Calu3 (cell line): ENCODE measurements at regions not wholly inside any gene's neighbourhood (a gene's known extent, or its start where the extent isn't known, plus 50 kb on each side); places are given as distances from the start of the nearest gene placed in this dataset.

ENCODE experiments used
- BruUV-seq: library from RNA; stranded (reverse); fragments of 400-500 nt; replicated peaks from 2 replicates; lab custom pipeline; 2021; lab: Mats Ljungman, UMichigan
- CTCF ChIA-PET: fragments of 300-600 bp; sonication (Branson Sonifier 250); formaldehyde crosslinking; loops from one replicate; lab custom pipeline; 2022; ENCODE audit warnings: antibody characterized with exemption; lab: Charles Lee
- DNase-seq: peaks from one replicate; pipeline ENCODE4 v3.0.0; 2022
- H3K27ac Mint-ChIP-seq: one replicate; pipeline ENCODE4 v1.8.0; 2022; ENCODE audit warnings: mixed read lengths; ENCODE audit not compliant: unreplicated experiment
- H3K27me3 Mint-ChIP-seq: one replicate; pipeline ENCODE4 v1.8.0; 2022; ENCODE audit warnings: mixed read lengths; ENCODE audit not compliant: unreplicated experiment
- H3K36me3 Mint-ChIP-seq: one replicate; pipeline ENCODE4 v1.8.0; 2022; ENCODE audit warnings: mild to moderate bottlenecking, moderate library complexity, mixed read lengths; ENCODE audit not compliant: insufficient read depth, unreplicated experiment
- H3K4me1 Mint-ChIP-seq: one replicate; pipeline ENCODE4 v1.8.0; 2022; ENCODE audit warnings: mild to moderate bottlenecking, low read depth, mixed read lengths; ENCODE audit not compliant: unreplicated experiment
- H3K4me3 Mint-ChIP-seq: one replicate; pipeline ENCODE4 v1.8.0; 2022; ENCODE audit warnings: mild to moderate bottlenecking, low read depth, moderate library complexity, mixed read lengths; ENCODE audit not compliant: unreplicated experiment
- H3K9me3 Mint-ChIP-seq: one replicate; pipeline ENCODE4 v1.8.0; 2022; ENCODE audit warnings: low read depth, mixed read lengths; ENCODE audit not compliant: unreplicated experiment
- intact Hi-C: fragments of 100-400 bp; cut with micrococcal nuclease; formaldehyde crosslinking; loops from one replicate; pipeline ENCODE4 v1.10.0; 2022; ENCODE audit not compliant: unreplicated experiment
- TF ChIP-seq, protein P1 (sequence below): fragments of 200-600 bp; IDR thresholded peaks from one replicate; pipeline ENCODE4 v1.8.0; 2022; ENCODE audit warnings: antibody characterized with exemption; ENCODE audit not compliant: unreplicated experiment

GRCh38 chr3:105944721-105945120, 75.9 kb upstream of the CBLB start:
- no peak overlapping the region for H3K27ac Mint-ChIP-seq
- DNase-seq, result peak; percentile 8
- TF ChIP-seq, protein P1, sequence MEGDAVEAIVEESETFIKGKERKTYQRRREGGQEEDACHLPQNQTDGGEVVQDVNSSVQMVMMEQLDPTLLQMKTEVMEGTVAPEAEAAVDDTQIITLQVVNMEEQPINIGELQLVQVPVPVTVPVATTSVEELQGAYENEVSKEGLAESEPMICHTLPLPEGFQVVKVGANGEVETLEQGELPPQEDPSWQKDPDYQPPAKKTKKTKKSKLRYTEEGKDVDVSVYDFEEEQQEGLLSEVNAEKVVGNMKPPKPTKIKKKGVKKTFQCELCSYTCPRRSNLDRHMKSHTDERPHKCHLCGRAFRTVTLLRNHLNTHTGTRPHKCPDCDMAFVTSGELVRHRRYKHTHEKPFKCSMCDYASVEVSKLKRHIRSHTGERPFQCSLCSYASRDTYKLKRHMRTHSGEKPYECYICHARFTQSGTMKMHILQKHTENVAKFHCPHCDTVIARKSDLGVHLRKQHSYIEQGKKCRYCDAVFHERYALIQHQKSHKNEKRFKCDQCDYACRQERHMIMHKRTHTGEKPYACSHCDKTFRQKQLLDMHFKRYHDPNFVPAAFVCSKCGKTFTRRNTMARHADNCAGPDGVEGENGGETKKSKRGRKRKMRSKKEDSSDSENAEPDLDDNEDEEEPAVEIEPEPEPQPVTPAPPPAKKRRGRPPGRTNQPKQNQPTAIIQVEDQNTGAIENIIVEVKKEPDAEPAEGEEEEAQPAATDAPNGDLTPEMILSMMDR, result no peak
- H3K4me1 Mint-ChIP-seq, result no peaks in the 10 kb centered on the region
- no peak overlapping the region for H3K4me3 Mint-ChIP-seq
- no peaks in the 10 kb centered on the region for H3K9me3 Mint-ChIP-seq
- BruUV-seq, result no TSS peak
- intact Hi-C loops, result no loop called here
- H3K36me3 Mint-ChIP-seq, result no peaks in the 10 kb centered on the region
- H3K27me3 Mint-ChIP-seq, result no peaks in the 10 kb centered on the region
- CTCF ChIA-PET, result no interaction called here

DNA sequence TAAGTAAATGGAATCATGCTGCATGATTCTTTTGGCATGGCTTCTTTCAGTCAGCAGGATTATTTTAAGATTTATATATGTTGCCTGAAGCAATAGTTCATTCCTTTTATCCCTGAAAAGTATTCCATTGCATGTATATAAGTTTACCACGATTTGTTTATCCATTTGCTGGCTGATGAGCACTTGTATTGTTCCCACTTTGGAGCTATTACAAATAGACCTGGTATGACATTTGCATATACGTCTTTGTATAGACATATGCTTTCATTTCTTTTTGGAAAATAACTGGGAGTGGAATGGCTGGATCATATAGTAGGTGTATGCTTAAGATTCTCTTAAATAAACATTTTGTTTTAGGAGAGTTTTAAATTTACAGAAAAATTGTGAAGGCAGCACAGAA, 79.3 kb upstream of the CBLB start:
- TF ChIP-seq, protein P1, result no peak
- DNase-seq, result no peak
- no TSS peak for BruUV-seq
- H3K27me3 Mint-ChIP-seq, result no peaks in the 10 kb centered on the region
- no peaks in the 10 kb centered on the region for H3K4me1 Mint-ChIP-seq
- CTCF ChIA-PET, result no interaction called here
- H3K27ac Mint-ChIP-seq, result no peak overlapping the region
- intact Hi-C loops, result no loop called here
- H3K4me3 Mint-ChIP-seq, result no peak overlapping the region
- no peaks in the 10 kb centered on the region for H3K9me3 Mint-ChIP-seq
- no peaks in the 10 kb centered on the region for H3K36me3 Mint-ChIP-seq

- no peaks in the 10 kb centered on the region for H3K27me3 Mint-ChIP-seq
- TF ChIP-seq, protein P1, result no peak
- intact Hi-C loops, result no loop called here
- peaks cover 10% of the 10 kb centered on the region for H3K4me1 Mint-ChIP-seq
- H3K36me3 Mint-ChIP-seq, result no peaks in the 10 kb centered on the region
- BruUV-seq, result no TSS peak
- no peak overlapping the region for H3K27ac Mint-ChIP-seq
- H3K4me3 Mint-ChIP-seq, result no peak overlapping the region
- CTCF ChIA-PET, result interaction anchor here (1.5 kb wide), 1 partner anchor 12 kb away, joined by 3 read pairs; no protein-coding TSS in a partner anchor
- no peak for DNase-seq
- H3K9me3 Mint-ChIP-seq, result no peaks in the 10 kb centered on the region
Measured at GRCh38 chr3:105950881-105951600, 82.2 kb upstream of the CBLB start.

- CTCF ChIA-PET, result no interaction called here
- H3K4me3 Mint-ChIP-seq, result no peak overlapping the region
- H3K27me3 Mint-ChIP-seq, result no peaks in the 10 kb centered on the region
- H3K27ac Mint-ChIP-seq, result no peak overlapping the region
- H3K4me1 Mint-ChIP-seq, result peaks cover 10% of the 10 kb centered on the region
- H3K36me3 Mint-ChIP-seq, result no peaks in the 10 kb centered on the region
- TF ChIP-seq, protein P1, result no peak
- intact Hi-C loops, result no loop called here
- no TSS peak for BruUV-seq
- H3K9me3 Mint-ChIP-seq, result no peaks in the 10 kb centered on the region
- no peak for DNase-seq
Measured at GRCh38 chr3:105953831-105954230, 85.0 kb upstream of the CBLB start.
